CD14-positive monocyte (primary cell): ENCODE measurements at regions not wholly inside any gene's neighbourhood (a gene's known extent, or its start where the extent isn't known, plus 50 kb on each side); places are given as distances from the start of the nearest gene placed in this dataset.

ENCODE experiments used
- DNase-seq, 3 donors: peaks; one replicate each; pipeline ENCODE4 v3.0.0-alpha.2; 2011 to 2022
- H2AFZ ChIP-seq: 2 replicates; pipeline ENCODE4 v1.6.0; 2012; ENCODE audit warnings: mild to moderate bottlenecking, low read depth, low read length, inconsistent platforms; ENCODE audit not compliant: insufficient read depth, poor library complexity, severe bottlenecking
- H3K27ac ChIP-seq, 2 donors: 1 replicate in 1 of 2; 2 replicates in 1 of 2; pipeline ENCODE4 v1.5.1; 2012 to 2013; ENCODE audit warnings: low read length in 2 of 2, control low read depth in 1 of 2, inconsistent platforms in 1 of 2, low read depth in 1 of 2, mild to moderate bottlenecking in 1 of 2
- H3K27me3 ChIP-seq, 2 donors: one replicate each; pipeline versions ENCODE4 v1.6.0 to v1.6.1; 2011 to 2013; ENCODE audit warnings: low read length in 2 of 2; ENCODE audit not compliant: control insufficient read depth in 2 of 2, insufficient read depth in 2 of 2
- H3K36me3 ChIP-seq, 2 donors: replicated peaks in 1 of 2; 1 replicate in 1 of 2; 2 replicates in 1 of 2; pipeline versions ENCODE4 v1.5.1 to v1.6.1; 2012 to 2013; ENCODE audit warnings: low read length in 2 of 2, control low read depth in 1 of 2, inconsistent platforms in 1 of 2, mild to moderate bottlenecking in 1 of 2; ENCODE audit not compliant: insufficient read depth in 2 of 2, control insufficient read depth in 1 of 2
- H3K4me1 ChIP-seq, 2 donors: 1 replicate in 1 of 2; 2 replicates in 1 of 2; pipeline versions ENCODE4 v1.5.1 to v1.6.1; 2012 to 2013; ENCODE audit warnings: low read length in 2 of 2, control low read depth in 1 of 2, inconsistent platforms in 1 of 2, mild to moderate bottlenecking in 1 of 2, moderate library complexity in 1 of 2; ENCODE audit not compliant: insufficient read depth in 2 of 2, control insufficient read depth in 1 of 2
- H3K4me2 ChIP-seq: replicated peaks from 2 replicates; pipeline ENCODE3; 2012; ENCODE audit warnings: low read length, moderate library complexity, mild to moderate bottlenecking; ENCODE audit not compliant: poor library complexity, severe bottlenecking; ENCODE audit errors: extremely low read depth
- H3K4me3 ChIP-seq, 3 experiments: fragments of 200-600 bp in 1 of 3; sonication (generic) in 1 of 3; replicated peaks in 1 of 3; 1 replicate in 2 of 3; 2 replicates in 1 of 3; pipeline ENCODE4 v1.5.1; 2011 to 2013; ENCODE audit warnings: low read length in 3 of 3, mild to moderate bottlenecking in 3 of 3, control low read depth in 2 of 3, low read depth in 2 of 3, inconsistent platforms in 1 of 3, moderate library complexity in 1 of 3
- H3K79me2 ChIP-seq: 2 replicates; pipeline ENCODE4 v1.6.0; 2012; ENCODE audit warnings: mild to moderate bottlenecking, control low read depth, inconsistent platforms, low read length, moderate library complexity; ENCODE audit not compliant: insufficient read depth
- H3K9ac ChIP-seq: 2 replicates; pipeline ENCODE4 v1.6.0; 2017; ENCODE audit warnings: low read length, mild to moderate bottlenecking; ENCODE audit not compliant: insufficient read depth, poor library complexity, severe bottlenecking
- H3K9me3 ChIP-seq, 2 donors: replicated peaks in 1 of 2; 1 replicate in 1 of 2; 2 replicates in 1 of 2; pipeline versions ENCODE4 v1.5.1 to v1.6.1; 2012 to 2013; ENCODE audit warnings: low read length in 2 of 2, control low read depth in 1 of 2; ENCODE audit not compliant: control insufficient read depth in 1 of 2, insufficient read depth in 1 of 2
- H4K20me1 ChIP-seq: 2 replicates; pipeline ENCODE4 v1.6.0; 2012; ENCODE audit warnings: mild to moderate bottlenecking, low read length, control low read depth, moderate library complexity; ENCODE audit not compliant: insufficient read depth
- H3K27ac Mint-ChIP-seq, 7 donors: one replicate each; pipeline ENCODE4 v1.8.0; 2020; ENCODE audit warnings: mild to moderate bottlenecking in 7 of 7, mixed read lengths in 7 of 7, moderate library complexity in 6 of 7, inconsistent platforms in 2 of 7
- H3K27me3 Mint-ChIP-seq, 3 donors: one replicate each; pipeline ENCODE4 v1.8.0; 2021 to 2022; ENCODE audit warnings: low read depth in 3 of 3, mild to moderate bottlenecking in 3 of 3, mixed read lengths in 3 of 3, moderate library complexity in 3 of 3, inconsistent platforms in 1 of 3
- H3K36me3 Mint-ChIP-seq, 2 donors: one replicate each; pipeline ENCODE4 v1.8.0; 2020; ENCODE audit warnings: mixed read lengths in 2 of 2, inconsistent platforms in 1 of 2, mild to moderate bottlenecking in 1 of 2
- H3K4me1 Mint-ChIP-seq: one replicate; pipeline ENCODE4 v1.8.0; 2020; ENCODE audit warnings: mild to moderate bottlenecking, mixed read lengths
- H3K4me3 Mint-ChIP-seq, 2 donors: one replicate each; pipeline ENCODE4 v1.8.0; 2020; ENCODE audit warnings: mild to moderate bottlenecking in 2 of 2, mixed read lengths in 2 of 2, moderate library complexity in 1 of 2
- H3K9me3 Mint-ChIP-seq, 7 donors: one replicate each; pipeline ENCODE4 v1.8.0; 2020 to 2022; ENCODE audit warnings: mixed read lengths in 7 of 7, mild to moderate bottlenecking in 6 of 7, moderate library complexity in 6 of 7, inconsistent platforms in 2 of 7
- WGBS: methylation state at CpG from one replicate; pipeline ENCODE4 v1.1.5; 2013; ENCODE audit warnings: missing lambda C conversion rate; ENCODE audit not compliant: insufficient coverage; 5-methylcytosine and 5-hydroxymethylcytosine counted together
- intact Hi-C, 2 donors: fragments of 100-400 bp; cut with micrococcal nuclease; formaldehyde crosslinking; loops; one replicate each; pipeline versions ENCODE4 v1.15.0 to v1.15.1; 2023
- TF ChIP-seq, protein P1 (sequence below): fragments of 200-600 bp; IDR thresholded peaks from one replicate; pipeline ENCODE4 v1.8.0; 2022; ENCODE audit warnings: antibody characterized with exemption, mild to moderate bottlenecking

DNA sequence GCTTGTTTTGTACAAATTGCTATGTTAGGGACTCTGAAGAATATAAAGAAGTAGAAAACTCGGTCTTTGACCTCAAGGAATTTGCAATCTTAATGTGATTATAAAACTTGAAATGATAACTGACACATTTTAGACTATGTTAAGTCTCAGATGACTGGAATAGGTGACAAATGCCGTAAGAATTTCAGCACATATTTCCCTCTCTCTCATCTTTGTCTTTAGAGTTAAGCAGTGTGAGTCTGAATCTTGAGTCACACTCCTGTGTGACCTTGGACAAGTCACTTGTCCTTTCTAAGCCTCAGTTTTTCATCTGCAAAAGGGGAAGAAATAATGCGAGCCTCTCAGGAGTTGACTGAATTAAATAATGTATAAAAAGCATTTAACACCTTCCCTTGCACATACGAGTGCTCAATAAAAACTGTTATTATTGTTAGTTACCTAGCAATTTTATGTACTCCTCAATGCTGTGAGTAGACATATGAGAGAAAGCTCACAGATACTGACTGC is 103.7 kb downstream of the DYRK2 start:
- Histone ChIP-seq H2AFZ (no peak overlapping the region), H3K9ac (no peak overlapping the region), H3K4me1 (peaks cover 4 to 9% of the 10 kb centered on the region in 2 donors), H3K79me2 (no peaks in the 10 kb centered on the region), H3K4me2 (no peak overlapping the region), H3K9me3 (no peaks in the 10 kb centered on the region), H4K20me1 (no peaks in the 10 kb centered on the region), H3K4me3 (no peak overlapping the region), H3K36me3 (no peaks in the 10 kb centered on the region), H3K27me3 (no peaks in the 10 kb centered on the region), H3K27ac (no peak overlapping the region)
- TF ChIP-seq, protein P1, sequence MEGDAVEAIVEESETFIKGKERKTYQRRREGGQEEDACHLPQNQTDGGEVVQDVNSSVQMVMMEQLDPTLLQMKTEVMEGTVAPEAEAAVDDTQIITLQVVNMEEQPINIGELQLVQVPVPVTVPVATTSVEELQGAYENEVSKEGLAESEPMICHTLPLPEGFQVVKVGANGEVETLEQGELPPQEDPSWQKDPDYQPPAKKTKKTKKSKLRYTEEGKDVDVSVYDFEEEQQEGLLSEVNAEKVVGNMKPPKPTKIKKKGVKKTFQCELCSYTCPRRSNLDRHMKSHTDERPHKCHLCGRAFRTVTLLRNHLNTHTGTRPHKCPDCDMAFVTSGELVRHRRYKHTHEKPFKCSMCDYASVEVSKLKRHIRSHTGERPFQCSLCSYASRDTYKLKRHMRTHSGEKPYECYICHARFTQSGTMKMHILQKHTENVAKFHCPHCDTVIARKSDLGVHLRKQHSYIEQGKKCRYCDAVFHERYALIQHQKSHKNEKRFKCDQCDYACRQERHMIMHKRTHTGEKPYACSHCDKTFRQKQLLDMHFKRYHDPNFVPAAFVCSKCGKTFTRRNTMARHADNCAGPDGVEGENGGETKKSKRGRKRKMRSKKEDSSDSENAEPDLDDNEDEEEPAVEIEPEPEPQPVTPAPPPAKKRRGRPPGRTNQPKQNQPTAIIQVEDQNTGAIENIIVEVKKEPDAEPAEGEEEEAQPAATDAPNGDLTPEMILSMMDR, result no peak
- intact Hi-C loops, result no loop called here
- no CpG with 5 or more reads among the region's 4 CpGs for WGBS
- Mint-ChIP-seq H3K4me1 (peaks cover 8% of the 10 kb centered on the region), H3K9me3 (peaks cover 0 to 6% (median 0%) of the 10 kb centered on the region in 7 donors), H3K4me3 (no peak overlapping the region), H3K36me3 (no peaks in the 10 kb centered on the region), H3K27me3 (peaks cover 0 to 5% (median 1%) of the 10 kb centered on the region in 3 donors), H3K27ac (no peak overlapping the region)
- no peak for DNase-seq

DNA sequence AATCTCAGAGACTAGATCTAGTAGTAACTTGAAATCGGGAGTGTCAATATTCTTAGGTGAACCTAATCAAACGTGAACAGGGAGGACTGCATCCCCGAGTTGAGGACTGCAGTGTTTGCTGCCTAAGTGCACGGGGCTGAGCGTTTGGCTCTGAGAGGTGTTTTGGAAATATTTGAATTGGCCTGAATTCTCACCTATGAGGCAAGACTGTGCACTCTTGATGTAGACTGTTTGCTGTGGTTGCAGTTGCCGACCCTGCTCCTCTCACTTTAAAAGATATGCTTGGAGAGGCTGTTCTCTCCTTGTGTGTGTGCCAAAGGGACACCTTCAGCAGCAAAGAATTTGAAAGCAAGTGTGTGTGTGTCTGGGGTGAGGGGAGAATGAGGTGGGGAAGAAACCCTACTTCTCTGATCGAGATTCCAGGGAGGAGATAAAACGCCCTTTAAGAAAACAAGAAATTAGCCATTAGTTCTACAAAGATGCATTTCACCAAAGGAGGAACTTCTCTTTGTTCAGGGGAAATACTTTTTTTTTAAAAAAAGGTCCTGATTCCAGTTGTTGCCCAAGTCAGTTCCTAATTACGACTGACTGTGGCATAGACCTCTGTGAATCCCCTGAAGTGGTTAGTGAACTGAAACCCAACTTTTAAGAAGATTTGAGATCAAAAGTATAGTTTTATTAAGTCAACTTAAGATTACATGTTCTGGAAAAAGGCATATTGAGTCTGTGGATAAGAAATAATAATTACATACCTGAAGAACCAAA is 106.6 kb downstream of the DYRK2 start:
- no peak overlapping the region for H3K4me3 ChIP-seq
- H3K4me2 ChIP-seq, result no peak overlapping the region
- TF ChIP-seq, protein P1, result no peak

More for the DNA sequence above, 106.6 kb downstream of the DYRK2 start:
- Mint-ChIP-seq H3K9me3 (peaks cover 0 to 2% (median 0%) of the 10 kb centered on the region in 7 donors), H3K36me3 (no peaks in the 10 kb centered on the region), H3K27me3 (peaks cover 0 to 2% (median 0%) of the 10 kb centered on the region in 3 donors), H3K27ac (peak overlapping the region in 2 of 7 donors; percentile 25 to 32), H3K4me3 (peak overlapping the region in 1 of 2 donors; percentile 9), H3K4me1 (peaks cover 8% of the 10 kb centered on the region)
- 86% methylated on average over 6 of the region's 9 CpGs for WGBS
- Histone ChIP-seq H4K20me1 (no peaks in the 10 kb centered on the region), H3K9me3 (no peaks in the 10 kb centered on the region), H3K79me2 (no peaks in the 10 kb centered on the region), H3K4me1 (peaks cover 4 to 9% of the 10 kb centered on the region in 2 donors), H3K36me3 (no peaks in the 10 kb centered on the region), H3K9ac (no peak overlapping the region), H3K27ac (no peak overlapping the region), H3K27me3 (no peaks in the 10 kb centered on the region), H2AFZ (no peak overlapping the region)
- peak in 2 of 3 donors; percentile 7 to 30 for DNase-seq
- intact Hi-C loops, result no loop called here
